NB4 (cell line): ENCODE measurements at regions not wholly inside any gene's neighbourhood (a gene's known extent, or its start where the extent isn't known, plus 50 kb on each side); places are given as distances from the start of the nearest gene placed in this dataset.

ENCODE experiments used
- MYC ChIP-seq: IDR thresholded peaks from 2 replicates; pipeline ENCODE4 v1.6.1; 2011; ENCODE audit warnings: low read depth, low read length
- POLR2A ChIP-seq: IDR thresholded peaks from 2 replicates; pipeline ENCODE4 v1.6.1; 2011; ENCODE audit warnings: mild to moderate bottlenecking; ENCODE audit not compliant: insufficient read length; ENCODE audit errors: extremely low read depth
- TF ChIP-seq, protein P1 (sequence below): IDR thresholded peaks from one replicate; pipeline ENCODE4 v1.5.1; 2012; ENCODE audit warnings: low read depth, low read length
- TF ChIP-seq, protein P2 (sequence below): IDR thresholded peaks from 2 replicates; pipeline ENCODE4 v1.6.1; 2011; ENCODE audit warnings: low read depth, low read length

DNA sequence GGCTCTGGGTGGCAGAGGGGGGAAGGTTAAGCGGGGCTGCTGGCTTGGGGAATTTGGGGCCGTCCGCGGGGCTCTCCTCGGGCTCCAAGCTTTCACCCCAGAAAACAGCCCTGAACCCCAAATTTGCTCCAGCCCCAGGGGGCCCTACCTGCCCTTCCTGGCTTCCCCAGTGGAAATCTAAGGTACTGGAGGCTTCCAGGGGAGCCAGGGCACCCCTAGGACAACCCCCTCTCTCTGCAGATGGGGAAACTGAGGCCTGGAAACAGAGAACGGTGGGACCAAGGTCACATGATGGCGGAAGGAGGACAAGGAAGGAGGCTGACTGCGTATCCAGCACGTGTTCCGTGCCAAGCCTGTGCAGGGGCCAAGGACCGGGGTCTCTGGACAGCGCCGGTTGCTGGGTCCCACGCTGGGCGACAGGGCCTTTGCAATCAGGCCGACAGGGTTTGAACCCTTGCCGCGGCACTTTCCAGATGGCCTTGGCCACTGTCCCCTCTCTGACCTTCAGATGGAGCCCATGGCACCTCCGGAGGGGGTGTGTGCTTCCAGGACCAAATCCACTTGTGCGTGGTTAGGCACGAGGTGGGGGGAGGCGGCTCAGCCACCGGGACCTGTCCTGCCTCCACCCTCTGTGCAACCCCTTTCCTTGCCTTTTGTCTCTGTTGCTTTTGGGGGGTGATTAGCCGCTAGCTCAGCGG, 183.1 kb downstream of the C9orf50 start:
- TF ChIP-seq, protein P1, sequence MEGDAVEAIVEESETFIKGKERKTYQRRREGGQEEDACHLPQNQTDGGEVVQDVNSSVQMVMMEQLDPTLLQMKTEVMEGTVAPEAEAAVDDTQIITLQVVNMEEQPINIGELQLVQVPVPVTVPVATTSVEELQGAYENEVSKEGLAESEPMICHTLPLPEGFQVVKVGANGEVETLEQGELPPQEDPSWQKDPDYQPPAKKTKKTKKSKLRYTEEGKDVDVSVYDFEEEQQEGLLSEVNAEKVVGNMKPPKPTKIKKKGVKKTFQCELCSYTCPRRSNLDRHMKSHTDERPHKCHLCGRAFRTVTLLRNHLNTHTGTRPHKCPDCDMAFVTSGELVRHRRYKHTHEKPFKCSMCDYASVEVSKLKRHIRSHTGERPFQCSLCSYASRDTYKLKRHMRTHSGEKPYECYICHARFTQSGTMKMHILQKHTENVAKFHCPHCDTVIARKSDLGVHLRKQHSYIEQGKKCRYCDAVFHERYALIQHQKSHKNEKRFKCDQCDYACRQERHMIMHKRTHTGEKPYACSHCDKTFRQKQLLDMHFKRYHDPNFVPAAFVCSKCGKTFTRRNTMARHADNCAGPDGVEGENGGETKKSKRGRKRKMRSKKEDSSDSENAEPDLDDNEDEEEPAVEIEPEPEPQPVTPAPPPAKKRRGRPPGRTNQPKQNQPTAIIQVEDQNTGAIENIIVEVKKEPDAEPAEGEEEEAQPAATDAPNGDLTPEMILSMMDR: no peak
- TF ChIP-seq POLR2A (no peak), MYC (no peak)
- TF ChIP-seq, protein P2, sequence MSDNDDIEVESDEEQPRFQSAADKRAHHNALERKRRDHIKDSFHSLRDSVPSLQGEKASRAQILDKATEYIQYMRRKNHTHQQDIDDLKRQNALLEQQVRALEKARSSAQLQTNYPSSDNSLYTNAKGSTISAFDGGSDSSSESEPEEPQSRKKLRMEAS: no peak
